ENCODE measurements at regions not wholly inside any gene's neighbourhood (a gene's known extent, or its start where the extent isn't known, plus 50 kb on each side); places are given as distances from the start of the nearest gene placed in this dataset.
A peak's percentile ranks its signal among the peaks of the same experiment; 100 is the strongest.

- CTCF ChIA-PET, result interaction anchor here (0.8 to 4.3 kb wide), 7 partner anchors 14 to 102 kb away, joined by 3 to 20 read pairs (median 4); no protein-coding TSS in a partner anchor
- Histone ChIP-seq H3K27me3 (replicated peaks in 1 of 2; ENCODE audit: control insufficient read depth in 2 of 2, insufficient read depth in 2 of 2, low read length in 1 of 2) (no peaks in the 10 kb centered on the region), H3K27ac (ENCODE audit: control insufficient read depth, insufficient read depth) (no peak overlapping the region), H3K9me3 (replicated peaks; ENCODE audit: control insufficient read depth, insufficient read depth, low read length) (no peaks in the 10 kb centered on the region; the same call in 2 of the 3 replicates), H4K20me1 (ENCODE audit: control insufficient read depth, insufficient read depth) (no peaks in the 10 kb centered on the region), H3K4me1 (ENCODE audit: control insufficient read depth, insufficient read depth, low read length) (no peaks in the 10 kb centered on the region), H2AFZ (ENCODE audit: control insufficient read depth, low read depth, low read length) (no peak overlapping the region), H3K4me3 (no peak overlapping the region), H3K4me2 (ENCODE audit: control insufficient read depth, insufficient read depth) (no peak overlapping the region), H3K9ac (ENCODE audit: control insufficient read depth, insufficient read depth, low read length) (no peak overlapping the region), H3K36me3 (ENCODE audit: control insufficient read depth in 2 of 2, insufficient read depth in 2 of 2, low read length in 1 of 2) (no peaks in the 10 kb centered on the region), H3K79me2 (ENCODE audit: control insufficient read depth, insufficient read depth, low read length) (no peaks in the 10 kb centered on the region)
- intact Hi-C loops (cut with micrococcal nuclease; ENCODE audit: unreplicated experiment) (loop anchor here (2.0 kb wide), 1 partner anchor 19 kb away; no protein-coding TSS in a partner anchor), in situ Hi-C loops (cut with MboI) (no loop called here)
- TF ChIP-seq PKNOX1 (IDR thresholded peaks at IDR 0.05) (peak; percentile 91), SREBF1 (IDR thresholded peaks at IDR 0.05; ENCODE audit: low read length) (no peak), PBX3 (IDR thresholded peaks at IDR 0.05; ENCODE audit: insufficient replicate concordance, low read depth, low read length) (peak; percentile 79), NRF1 (conservative IDR thresholded peaks at IDR 0.05; ENCODE audit: low read depth, low read length) (no peak), DPF2 (IDR thresholded peaks at IDR 0.05) (no peak)
- ATAC-seq, result peak; percentile 64
- SMC1A ChIA-PET (ENCODE audit: uncharacterized antibody, unreplicated experiment), result interaction anchor here (0.8 to 8.1 kb wide), 24 partner anchors 10 to 104 kb away, joined by 3 to 65 read pairs (median 4); no protein-coding TSS in a partner anchor
- no peak for DNase-seq (ENCODE audit: low read depth, low spot score)
- no TSS peak for BruUV-seq (replicated peaks)
- POLR2A ChIA-PET, result interaction anchor here (0.7 to 3.6 kb wide), 11 partner anchors 14 to 254 kb away, joined by 3 to 18 read pairs (median 4); no protein-coding TSS in a partner anchor
- no peak for FAIRE-seq
- RAD21 ChIA-PET (ENCODE audit: unreplicated experiment), result interaction anchor here (0.8 to 3.6 kb wide), 17 partner anchors 8 to 92 kb away, joined by 3 to 43 read pairs (median 5); no protein-coding TSS in a partner anchor
- 15% methylated on average over 5 of the region's 5 CpGs for WGBS (ENCODE audit: insufficient coverage, insufficient replicate concordance, low lambda C conversion rate, missing lambda C conversion rate)
Measured at GRCh38 chr12:98260276-98260675, 255.1 kb upstream of the TMPO start.
